ENCODE measurements at regions not wholly inside any gene's neighbourhood (a gene's known extent, or its start where the extent isn't known, plus 50 kb on each side); places are given as distances from the start of the nearest gene placed in this dataset.

GRCh38 chr16:86117235-86117634 is 218.3 kb downstream of the IRF8 start:
- no peak overlapping the region for H3K4me3 ChIP-seq (ENCODE audit: low read depth, low read length)
- DNase-seq (ENCODE audit: low read depth): no peak
- TF ChIP-seq, protein P1, sequence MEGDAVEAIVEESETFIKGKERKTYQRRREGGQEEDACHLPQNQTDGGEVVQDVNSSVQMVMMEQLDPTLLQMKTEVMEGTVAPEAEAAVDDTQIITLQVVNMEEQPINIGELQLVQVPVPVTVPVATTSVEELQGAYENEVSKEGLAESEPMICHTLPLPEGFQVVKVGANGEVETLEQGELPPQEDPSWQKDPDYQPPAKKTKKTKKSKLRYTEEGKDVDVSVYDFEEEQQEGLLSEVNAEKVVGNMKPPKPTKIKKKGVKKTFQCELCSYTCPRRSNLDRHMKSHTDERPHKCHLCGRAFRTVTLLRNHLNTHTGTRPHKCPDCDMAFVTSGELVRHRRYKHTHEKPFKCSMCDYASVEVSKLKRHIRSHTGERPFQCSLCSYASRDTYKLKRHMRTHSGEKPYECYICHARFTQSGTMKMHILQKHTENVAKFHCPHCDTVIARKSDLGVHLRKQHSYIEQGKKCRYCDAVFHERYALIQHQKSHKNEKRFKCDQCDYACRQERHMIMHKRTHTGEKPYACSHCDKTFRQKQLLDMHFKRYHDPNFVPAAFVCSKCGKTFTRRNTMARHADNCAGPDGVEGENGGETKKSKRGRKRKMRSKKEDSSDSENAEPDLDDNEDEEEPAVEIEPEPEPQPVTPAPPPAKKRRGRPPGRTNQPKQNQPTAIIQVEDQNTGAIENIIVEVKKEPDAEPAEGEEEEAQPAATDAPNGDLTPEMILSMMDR (IDR thresholded peaks at IDR 0.05; ENCODE audit: insufficient read depth, low read depth, low read length): no peak

- DNase-seq (ENCODE audit: low read depth): peak; percentile 11
- TF ChIP-seq, protein P1 (IDR thresholded peaks at IDR 0.05; ENCODE audit: insufficient read depth, low read depth, low read length): no peak
- no peak overlapping the region for H3K4me3 ChIP-seq (ENCODE audit: low read depth, low read length)
These were observed 218.8 kb downstream of the IRF8 start for GRCh38 chr16:86117756-86118155.

GRCh38 chr16:86118467-86119307 is 219.7 kb downstream of the IRF8 start:
- TF ChIP-seq, protein P1 (IDR thresholded peaks at IDR 0.05; ENCODE audit: insufficient read depth, low read depth, low read length): no peak
- H3K4me3 ChIP-seq (ENCODE audit: low read depth, low read length): no peak overlapping the region
- DNase-seq (ENCODE audit: low read depth): no peak

DNA sequence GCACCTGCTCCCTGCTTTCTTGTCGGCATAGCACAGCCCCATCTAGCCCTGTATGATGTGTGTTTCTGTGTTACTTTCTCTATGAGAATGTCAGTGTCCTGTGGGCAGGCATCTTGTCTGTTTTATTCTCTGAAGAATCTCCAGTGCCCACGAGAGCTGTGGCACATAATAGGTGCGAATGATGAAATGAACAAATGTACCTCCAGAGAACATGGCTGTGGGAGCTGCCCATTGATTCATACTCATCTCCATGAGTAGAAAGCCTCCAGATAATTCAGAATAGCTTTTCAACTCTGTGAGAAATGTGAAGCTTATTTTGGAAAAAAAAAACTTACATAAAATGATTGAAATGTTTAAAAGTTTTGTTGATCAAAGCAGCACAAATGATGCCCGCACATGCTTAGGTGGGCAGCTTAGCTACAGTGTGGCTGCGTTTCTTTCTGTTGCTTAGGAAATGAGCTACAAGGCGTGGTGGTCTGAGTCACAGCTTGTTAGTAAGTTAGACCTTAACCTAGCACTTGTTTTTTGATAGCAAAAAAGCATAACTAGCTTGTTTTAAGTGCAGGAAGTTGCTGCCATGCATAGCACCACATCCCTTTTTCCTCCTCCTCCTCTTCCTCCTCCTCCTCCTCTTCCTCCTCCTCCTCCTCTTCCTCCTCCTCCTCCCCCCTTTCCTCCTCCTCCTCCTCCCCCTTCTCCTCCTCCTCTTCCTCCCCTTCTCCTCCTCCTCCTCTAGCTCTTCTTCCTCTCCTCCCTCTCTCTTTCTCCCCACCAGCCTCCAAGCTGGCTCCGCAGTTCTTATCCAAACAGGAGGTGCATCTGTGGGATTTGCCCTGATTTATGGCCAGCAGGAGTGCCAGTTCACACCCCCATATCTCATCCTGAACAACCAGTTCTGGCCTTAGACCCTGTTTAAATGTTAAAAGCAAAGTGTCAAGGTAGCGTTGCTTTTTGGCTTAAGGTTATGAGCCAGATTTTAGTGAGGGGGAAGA is 221.5 kb downstream of the IRF8 start:
- TF ChIP-seq, protein P1 (IDR thresholded peaks at IDR 0.05; ENCODE audit: insufficient read depth, low read depth, low read length): no peak
- DNase-seq (ENCODE audit: low read depth): no peak

GRCh38 chr16:86121374-86122010 is 222.5 kb downstream of the IRF8 start:
- TF ChIP-seq, protein P1 (IDR thresholded peaks at IDR 0.05; ENCODE audit: insufficient read depth, low read depth, low read length): no peak

More for the DNA sequence above, 221.5 kb downstream of the IRF8 start:
- H3K4me3 ChIP-seq (ENCODE audit: low read depth, low read length): no peak overlapping the region

GRCh38 chr16:86122681-86123342 is 223.8 kb downstream of the IRF8 start:
- no peak for DNase-seq (ENCODE audit: low read depth)
- no peak overlapping the region for H3K4me3 ChIP-seq (ENCODE audit: low read depth, low read length)
- TF ChIP-seq, protein P1 (IDR thresholded peaks at IDR 0.05; ENCODE audit: insufficient read depth, low read depth, low read length): no peak

More at GRCh38 chr16:86121374-86122010, 222.5 kb downstream of the IRF8 start:
- no peak overlapping the region for H3K4me3 ChIP-seq (ENCODE audit: low read depth, low read length)
- no peak for DNase-seq (ENCODE audit: low read depth)

Data from fibroblast of villous mesenchyme (primary cell).